SJSA1 (cell line): ENCODE measurements at regions not wholly inside any gene's neighbourhood (a gene's known extent, or its start where the extent isn't known, plus 50 kb on each side); places are given as distances from the start of the nearest gene placed in this dataset.

Experiments
- DNase-seq, 2 experiments: peaks; one replicate each; pipeline ENCODE4 v3.0.0-alpha.2; 2015 to 2020; ENCODE audit warnings: low spot score in 2 of 2, low read depth in 1 of 2
- H3K27ac ChIP-seq: fragments of 250-450 bp; sonication (Bioruptor Pico); 2 replicates; pipeline ENCODE4 v1.5.1; 2020; ENCODE audit warnings: mild to moderate bottlenecking, moderate library complexity
- H3K27me3 ChIP-seq: fragments of 250-450 bp; sonication (Bioruptor Pico); replicated peaks from 2 replicates; pipeline ENCODE4 v1.5.1; 2020; ENCODE audit warnings: mild to moderate bottlenecking, moderate library complexity
- H3K36me3 ChIP-seq: fragments of 250-450 bp; sonication (Bioruptor Pico); 2 replicates; pipeline ENCODE4 v1.5.1; 2020; ENCODE audit warnings: mild to moderate bottlenecking
- H3K4me1 ChIP-seq: fragments of 250-450 bp; sonication (Bioruptor Pico); replicated peaks from 2 replicates; pipeline ENCODE4 v1.6.1; 2021; ENCODE audit warnings: mild to moderate bottlenecking
- H3K4me3 ChIP-seq: fragments of 250-450 bp; sonication (Bioruptor Pico); 2 replicates; pipeline ENCODE4 v1.5.1; 2020; ENCODE audit warnings: mild to moderate bottlenecking
- H3K9me3 ChIP-seq: fragments of 250-450 bp; sonication (Bioruptor Pico); replicated peaks from 2 replicates; pipeline ENCODE4 v1.5.1; 2020; ENCODE audit warnings: mild to moderate bottlenecking

GRCh38 chr6:44696686-44697085 lies 309.2 kb downstream of the CDC5L start:
- DNase-seq, result peak in 1 of 2 experiments; percentile 22
- no peaks in the 10 kb centered on the region for H3K9me3 ChIP-seq
- no peaks in the 10 kb centered on the region for H3K27me3 ChIP-seq
- peak overlapping the region; percentile 9; the same call in 1 of the 2 replicates for H3K27ac ChIP-seq
- H3K36me3 ChIP-seq, result no peaks in the 10 kb centered on the region
- no peak overlapping the region for H3K4me3 ChIP-seq
- peaks cover 10% of the 10 kb centered on the region for H3K4me1 ChIP-seq

- no peaks in the 10 kb centered on the region for H3K9me3 ChIP-seq
- DNase-seq, result peak in 1 of 2 experiments; percentile 37
- no peak overlapping the region for H3K4me3 ChIP-seq
- no peaks in the 10 kb centered on the region for H3K27me3 ChIP-seq
- H3K4me1 ChIP-seq, result peaks cover 10% of the 10 kb centered on the region
- no peak overlapping the region for H3K27ac ChIP-seq
- H3K36me3 ChIP-seq, result no peaks in the 10 kb centered on the region
Observed at GRCh38 chr6:44697327-44697726, 309.8 kb downstream of the CDC5L start.

- H3K27ac ChIP-seq, result no peak overlapping the region
- H3K36me3 ChIP-seq, result no peaks in the 10 kb centered on the region
- H3K4me1 ChIP-seq, result peaks cover 20% of the 10 kb centered on the region
- peak in 1 of 2 experiments; percentile 27 for DNase-seq
- H3K27me3 ChIP-seq, result no peaks in the 10 kb centered on the region
- no peaks in the 10 kb centered on the region for H3K9me3 ChIP-seq
- H3K4me3 ChIP-seq, result no peak overlapping the region
Observed at GRCh38 chr6:44698602-44699001, 311.1 kb downstream of the CDC5L start.

GRCh38 chr6:44699082-44699481 lies 311.6 kb downstream of the CDC5L start:
- Histone ChIP-seq H3K9me3 (no peaks in the 10 kb centered on the region), H3K4me3 (no peak overlapping the region), H3K27me3 (no peaks in the 10 kb centered on the region), H3K27ac (no peak overlapping the region), H3K36me3 (no peaks in the 10 kb centered on the region), H3K4me1 (peaks cover 20% of the 10 kb centered on the region)
- peak in 1 of 2 experiments; percentile 22 for DNase-seq

- Histone ChIP-seq H3K27me3 (no peaks in the 10 kb centered on the region), H3K9me3 (no peaks in the 10 kb centered on the region), H3K27ac (no peak overlapping the region), H3K4me1 (peaks cover 20% of the 10 kb centered on the region), H3K4me3 (no peak overlapping the region), H3K36me3 (no peaks in the 10 kb centered on the region)
- DNase-seq, result no peak
Observed at GRCh38 chr6:44699851-44700250, 312.3 kb downstream of the CDC5L start.

GRCh38 chr6:44700422-44700821 lies 312.9 kb downstream of the CDC5L start:
- Histone ChIP-seq H3K27ac (no peak overlapping the region), H3K27me3 (no peaks in the 10 kb centered on the region), H3K4me1 (peaks cover 20% of the 10 kb centered on the region), H3K9me3 (no peaks in the 10 kb centered on the region), H3K4me3 (no peak overlapping the region), H3K36me3 (no peaks in the 10 kb centered on the region)
- peak in 1 of 2 experiments; percentile 33 for DNase-seq

GRCh38 chr6:44701038-44701636 lies 313.6 kb downstream of the CDC5L start:
- Histone ChIP-seq H3K36me3 (no peaks in the 10 kb centered on the region), H3K27ac (no peak overlapping the region), H3K4me1 (peaks cover 14% of the 10 kb centered on the region), H3K27me3 (no peaks in the 10 kb centered on the region), H3K4me3 (no peak overlapping the region), H3K9me3 (no peaks in the 10 kb centered on the region)
- no peak for DNase-seq

GRCh38 chr6:44701637-44702101 lies 314.2 kb downstream of the CDC5L start:
- no peak for DNase-seq
- Histone ChIP-seq H3K36me3 (no peaks in the 10 kb centered on the region), H3K9me3 (no peaks in the 10 kb centered on the region), H3K4me3 (no peak overlapping the region), H3K4me1 (peaks cover 9% of the 10 kb centered on the region), H3K27me3 (no peaks in the 10 kb centered on the region), H3K27ac (no peak overlapping the region)

GRCh38 chr6:44702292-44702691 lies 314.8 kb downstream of the CDC5L start:
- H3K4me1 ChIP-seq, result peaks cover 9% of the 10 kb centered on the region
- H3K27ac ChIP-seq, result no peak overlapping the region
- peak in 1 of 2 experiments; percentile 30 for DNase-seq
- no peak overlapping the region for H3K4me3 ChIP-seq
- no peaks in the 10 kb centered on the region for H3K9me3 ChIP-seq
- no peaks in the 10 kb centered on the region for H3K27me3 ChIP-seq
- H3K36me3 ChIP-seq, result no peaks in the 10 kb centered on the region

- Histone ChIP-seq H3K9me3 (no peaks in the 10 kb centered on the region), H3K4me1 (peaks cover 13% of the 10 kb centered on the region), H3K4me3 (no peak overlapping the region), H3K36me3 (no peaks in the 10 kb centered on the region), H3K27ac (no peak overlapping the region), H3K27me3 (no peaks in the 10 kb centered on the region)
- no peak for DNase-seq
Observed at GRCh38 chr6:44704240-44705150, 317.0 kb downstream of the CDC5L start.

GRCh38 chr6:44705596-44705995 lies 318.1 kb downstream of the CDC5L start:
- H3K4me3 ChIP-seq, result no peak overlapping the region
- peaks cover 13% of the 10 kb centered on the region for H3K4me1 ChIP-seq
- no peak overlapping the region for H3K27ac ChIP-seq
- no peak for DNase-seq
- H3K27me3 ChIP-seq, result no peaks in the 10 kb centered on the region
- H3K36me3 ChIP-seq, result no peaks in the 10 kb centered on the region
- no peaks in the 10 kb centered on the region for H3K9me3 ChIP-seq

- Histone ChIP-seq H3K36me3 (no peaks in the 10 kb centered on the region), H3K4me1 (peaks cover 13% of the 10 kb centered on the region), H3K9me3 (no peaks in the 10 kb centered on the region), H3K27ac (no peak overlapping the region), H3K4me3 (no peak overlapping the region), H3K27me3 (no peaks in the 10 kb centered on the region)
- DNase-seq, result no peak
Observed at GRCh38 chr6:44706011-44706410, 318.5 kb downstream of the CDC5L start.

- H3K27me3 ChIP-seq, result no peaks in the 10 kb centered on the region
- H3K27ac ChIP-seq, result no peak overlapping the region
- H3K36me3 ChIP-seq, result no peaks in the 10 kb centered on the region
- H3K4me1 ChIP-seq, result peaks cover 5% of the 10 kb centered on the region
- no peak overlapping the region for H3K4me3 ChIP-seq
- no peaks in the 10 kb centered on the region for H3K9me3 ChIP-seq
- no peak for DNase-seq
Observed at GRCh38 chr6:44708208-44708607, 320.7 kb downstream of the CDC5L start.
